GM12891 (cell line): ENCODE measurements at regions not wholly inside any gene's neighbourhood (a gene's known extent, or its start where the extent isn't known, plus 50 kb on each side); places are given as distances from the start of the nearest gene placed in this dataset.
"Not testable (repeated sequence)": the region's sequence is repeated elsewhere in the genome, so short reads cannot be mapped to it uniquely, and the experiment has no call there.

ENCODE experiments used
- DNase-seq: peaks from one replicate; pipeline ENCODE4 v3.0.0; 2011; ENCODE audit warnings: low spot score; ENCODE audit not compliant: insufficient read length
- FAIRE-seq: peaks from 2 replicates; lab custom pipeline; 2011; peaks lifted over from hg19 to GRCh38; lab: Jason Lieb, UNC
- PAX5 ChIP-seq: IDR thresholded peaks from 2 replicates; pipeline ENCODE4 v1.6.1; 2011; ENCODE audit warnings: low read length, moderate library complexity, mild to moderate bottlenecking; ENCODE audit not compliant: insufficient read depth, severe bottlenecking
- POLR2A ChIP-seq: IDR thresholded peaks from 2 replicates; pipeline ENCODE4 v1.6.1; 2011; ENCODE audit warnings: low read depth, low read length, control low read depth
- POLR2AphosphoS5 ChIP-seq: IDR thresholded peaks from 2 replicates; pipeline ENCODE4 v1.6.1; 2011; ENCODE audit warnings: low read depth, low read length, control low read depth
- POU2F2 ChIP-seq: IDR thresholded peaks from 2 replicates; pipeline ENCODE4 v1.6.1; 2011; ENCODE audit warnings: low read depth, mild to moderate bottlenecking, control low read depth, low read length, moderate library complexity
- SPI1 ChIP-seq: IDR thresholded peaks from 2 replicates; pipeline ENCODE4 v1.6.1; 2011; ENCODE audit warnings: low read depth, low read length, control low read depth
- TAF1 ChIP-seq: IDR thresholded peaks from 2 replicates; pipeline ENCODE4 v1.6.1; 2011; ENCODE audit warnings: low read depth, low read length, control low read depth

GRCh38 chr3:187805774-187806173, 60.5 kb upstream of the BCL6 start:
- TF ChIP-seq POU2F2: no peak
- no peak for DNase-seq
- no peak for FAIRE-seq

- DNase-seq (no peak), FAIRE-seq (no peak)
- TF ChIP-seq PAX5 (no peak), POLR2A (no peak), TAF1 (no peak), POU2F2 (no peak), SPI1 (no peak), POLR2AphosphoS5 (no peak)
Observed at GRCh38 chr3:187807086-187807862, 62.0 kb upstream of the BCL6 start.

GRCh38 chr3:187808527-187808895, 63.2 kb upstream of the BCL6 start:
- FAIRE-seq (no peak), DNase-seq (no peak)
- TF ChIP-seq POU2F2 (no peak), PAX5 (no peak), POLR2A (no peak)

GRCh38 chr3:187809612-187809991, 64.3 kb upstream of the BCL6 start:
- FAIRE-seq (no peak), DNase-seq (no peak)
- TF ChIP-seq POU2F2 (no peak), POLR2A (no peak), TAF1 (no peak), POLR2AphosphoS5 (no peak), SPI1 (no peak), PAX5 (no peak)

- FAIRE-seq (no peak), DNase-seq (no peak)
- TF ChIP-seq PAX5 (no peak), POU2F2 (no peak), TAF1 (no peak), SPI1 (no peak), POLR2AphosphoS5 (no peak), POLR2A (no peak)
Observed at GRCh38 chr3:187810021-187810446, 64.8 kb upstream of the BCL6 start.

GRCh38 chr3:187811585-187812250, 66.5 kb upstream of the BCL6 start:
- TF ChIP-seq PAX5 (no peak), POLR2A (no peak), POLR2AphosphoS5 (no peak), POU2F2 (no peak), TAF1 (no peak), SPI1 (no peak)
- no peak for FAIRE-seq

GRCh38 chr3:187812496-187812895, 67.2 kb upstream of the BCL6 start:
- DNase-seq (no peak), FAIRE-seq (no peak)
- TF ChIP-seq POU2F2: no peak
- no peak for TF ChIP-seq PAX5
- no peak for TF ChIP-seq POLR2A
- TF ChIP-seq SPI1: no peak
- no peak for TF ChIP-seq TAF1
- no peak for TF ChIP-seq POLR2AphosphoS5

More at GRCh38 chr3:187811585-187812250, 66.5 kb upstream of the BCL6 start:
- DNase-seq: no peak

- DNase-seq (no peak), FAIRE-seq (no peak)
- TF ChIP-seq TAF1 (no peak), POU2F2 (no peak), POLR2AphosphoS5 (no peak), SPI1 (no peak), PAX5 (no peak), POLR2A (no peak)
Observed at GRCh38 chr3:187813198-187813597, 67.9 kb upstream of the BCL6 start.

GRCh38 chr3:187817766-187818165, 72.5 kb upstream of the BCL6 start:
- FAIRE-seq, DNase-seq: not testable (repeated sequence)

GRCh38 chr3:187821616-187822317, 76.5 kb upstream of the BCL6 start:
- TF ChIP-seq SPI1 (no peak), POU2F2 (no peak), TAF1 (no peak), PAX5 (no peak), POLR2A (no peak), POLR2AphosphoS5 (no peak)
- FAIRE-seq (no peak), DNase-seq (no peak)
